ENCODE measurements at regions not wholly inside any gene's neighbourhood (a gene's known extent, or its start where the extent isn't known, plus 50 kb on each side); places are given as distances from the start of the nearest gene placed in this dataset.

GRCh38 chr3:31054032-31054431, 159.6 kb upstream of the GADL1 start:
- in situ Hi-C loops (cut with MboI; ENCODE audit: low sequenced_read_pairs) = no loop called here
- Histone ChIP-seq H4K8ac (ENCODE audit: low read depth in 2 of 2, low read length in 2 of 2) (no peak overlapping the region), H2BK5ac (ENCODE audit: low read depth, low read length, poor library complexity, severe bottlenecking) (no peak overlapping the region), H3K79me1 (ENCODE audit: low read depth in 1 of 2, low read length in 2 of 2) (no peaks in the 10 kb centered on the region), H3K23ac (ENCODE audit: low read depth, low read length) (no peak overlapping the region), H2AFZ (replicated peaks; ENCODE audit: low read length, poor library complexity) (no peak overlapping the region), H3K9me3 (ENCODE audit: control insufficient read depth, insufficient read depth, low read length) (no peaks in the 10 kb centered on the region), H3K36me3 (ENCODE audit: control insufficient read depth, insufficient read depth, low read length) (no peaks in the 10 kb centered on the region), H3K4me3 (ENCODE audit: insufficient read depth, low read depth, low read length) (no peak overlapping the region), H3K4me2 (ENCODE audit: low read depth, low read length) (no peak overlapping the region), H2BK20ac (ENCODE audit: low read depth, low read length) (no peak overlapping the region), H3K4me1 (ENCODE audit: control insufficient read depth, insufficient read depth, low read length) (no peaks in the 10 kb centered on the region), H4K5ac (ENCODE audit: low read depth, low read length) (no peak overlapping the region), H3K56ac (ENCODE audit: extremely low read depth, insufficient read depth, low read length) (no peak overlapping the region), H3K14ac (replicated peaks; ENCODE audit: low read depth, low read length) (no peak overlapping the region), H4K91ac (ENCODE audit: insufficient read depth, low read depth, low read length) (no peak overlapping the region), H3K18ac (ENCODE audit: low read depth, low read length) (no peak overlapping the region), H2BK120ac (ENCODE audit: low read depth, low read length) (no peak overlapping the region), H3K9me1 (ENCODE audit: insufficient read depth, low read length) (no peaks in the 10 kb centered on the region), H2AK9ac (replicated peaks; ENCODE audit: low read depth, low read length, poor library complexity) (no peak overlapping the region), H3K27ac (ENCODE audit: insufficient read depth, low read length) (no peak overlapping the region), H2BK15ac (ENCODE audit: low read depth, low read length) (no peak overlapping the region), H3K9ac (ENCODE audit: low read depth, low read length) (no peak overlapping the region), H4K20me1 (ENCODE audit: insufficient read depth, low read length) (no peaks in the 10 kb centered on the region), H2AK5ac (ENCODE audit: low read depth, low read length) (no peak overlapping the region), H3K27me3 (ENCODE audit: control insufficient read depth, insufficient read depth, low read length) (no peaks in the 10 kb centered on the region), H3K4ac (ENCODE audit: low read depth, low read length) (no peak overlapping the region)
- no CpG with 5 or more reads among the region's 6 CpGs for WGBS, 2 experiments (ENCODE audit: extremely low coverage in 2 of 2, insufficient read length in 1 of 2)
- dilution Hi-C loops (cut with HindIII; ENCODE audit: low sequenced_read_pairs, unreplicated experiment) = no loop called here
- no TSS peak for BruUV-seq (replicated peaks)
- no peak for TF ChIP-seq ELK1 (IDR thresholded peaks at IDR 0.05; ENCODE audit: borderline replicate concordance, low read depth, low read length)
- TF ChIP-seq RAD21 (IDR thresholded peaks at IDR 0.05; ENCODE audit: low read length) = no peak
- no peak for TF ChIP-seq CEBPB (IDR thresholded peaks at IDR 0.05; ENCODE audit: low read depth, low read length)
- TF ChIP-seq RFX5 (IDR thresholded peaks at IDR 0.05; ENCODE audit: low read depth, low read length) = no peak
- TF ChIP-seq MXI1 (IDR thresholded peaks at IDR 0.05; ENCODE audit: borderline replicate concordance, low read depth, low read length) = no peak
- no peak for TF ChIP-seq RCOR1 (IDR thresholded peaks at IDR 0.05; ENCODE audit: insufficient replicate concordance, low read length)
- no peak for TF ChIP-seq MAFK (IDR thresholded peaks at IDR 0.05; ENCODE audit: low read depth, low read length)
- TF ChIP-seq FOS (IDR thresholded peaks at IDR 0.05; ENCODE audit: low read depth, low read length) = no peak
- no peak for TF ChIP-seq MAZ (IDR thresholded peaks at IDR 0.05; ENCODE audit: borderline replicate concordance, low read depth, low read length)
- TF ChIP-seq CTCF (conservative IDR thresholded peaks at IDR 0.05; ENCODE audit: low read depth, low read length) = no peak
- no peak for TF ChIP-seq SMC3 (IDR thresholded peaks at IDR 0.05; ENCODE audit: low read depth, low read length)
- TF ChIP-seq USF2 (IDR thresholded peaks at IDR 0.05; ENCODE audit: low read depth, low read length) = no peak
- no peak for TF ChIP-seq BHLHE40 (IDR thresholded peaks at IDR 0.05; ENCODE audit: low read depth, low read length)
- no peak for TF ChIP-seq CHD1 (IDR thresholded peaks at IDR 0.05; ENCODE audit: low read depth, low read length)
- TF ChIP-seq POLR2A (IDR thresholded peaks at IDR 0.05; ENCODE audit: low read depth, low read length) = no peak
- TF ChIP-seq NFE2L2 (IDR thresholded peaks at IDR 0.05; ENCODE audit: low read depth, low read length) = no peak
- ChIA-PET POLR2A (ENCODE audit: unreplicated experiment) (interaction anchor here (0.6 kb wide), 1 partner anchor 469 kb away, joined by 3 read pairs; no protein-coding TSS in a partner anchor), CTCF (no interaction called here)
- intact Hi-C loops (cut with micrococcal nuclease) = no loop called here
- DNase-seq = peak; percentile 16
- no peak for ATAC-seq (ENCODE audit: low read depth)

Data from IMR-90 (cell line).